HepG2 (cell line): ENCODE measurements at regions not wholly inside any gene's neighbourhood (a gene's known extent, or its start where the extent isn't known, plus 50 kb on each side); places are given as distances from the start of the nearest gene placed in this dataset.

Source experiments
- ATAC-seq: fragments of 200-7000 bp; cut with Tn5 transposase; 3 replicates; pipeline ENCODE4 v1.9.1; 2020; ENCODE audit warnings: mild to moderate bottlenecking, moderate library complexity
- BruUV-seq: library from RNA; stranded (reverse); fragments of 400-500 nt; replicated peaks from 2 replicates; lab custom pipeline; 2021; lab: Mats Ljungman, UMichigan
- CTCF ChIA-PET: fragments of 300-600 bp; formaldehyde crosslinking; extraction: SDS; loops from one replicate; lab custom pipeline; 2021; ENCODE audit warnings: low total read pairs, inconsistent platforms, low intra/inter-chr PET ratio; lab: Yijun Ruan, JAX
- POLR2A ChIA-PET: fragments of 350-600 bp; sonication (Branson Sonifier 250); formaldehyde crosslinking; loops from one replicate; lab custom pipeline; 2020; ENCODE audit warnings: antibody characterized with exemption, inconsistent platforms; lab: Yijun Ruan, JAX
- DNase-seq: peaks from one replicate; pipeline ENCODE4 v3.0.0-alpha.2; 2015; ENCODE audit warnings: low spot score
- FAIRE-seq: peaks from 3 replicates; lab custom pipeline; 2011; peaks lifted over from hg19 to GRCh38; lab: Jason Lieb, UNC
- H2AFZ ChIP-seq: one replicate; pipeline ENCODE4 v1.6.1; 2011; ENCODE audit warnings: low read length, inconsistent platforms
- H3K27ac ChIP-seq: fragments of 300-600 bp; 3 replicates; pipeline ENCODE4 v1.8.0; 2011; ENCODE audit warnings: mixed run types, mild to moderate bottlenecking, mixed read lengths, low read length, inconsistent platforms; ENCODE audit not compliant: insufficient read depth; ENCODE audit errors: extremely low read length
- H3K27me3 ChIP-seq, 2 experiments: fragments of 200-600 bp in 1 of 2; 2 replicates in 1 of 2; 3 replicates in 1 of 2; pipeline versions ENCODE4 v1.6.0 to v1.8.0; 2011; ENCODE audit warnings: low read length in 2 of 2, mild to moderate bottlenecking in 2 of 2, moderate library complexity in 2 of 2, inconsistent platforms in 1 of 2; ENCODE audit not compliant: insufficient read depth in 2 of 2, control insufficient read depth in 1 of 2
- H3K36me3 ChIP-seq, 2 experiments: fragments of 200-600 bp in 1 of 2; replicated peaks in 1 of 2; 2 replicates in 1 of 2; 3 replicates in 1 of 2; pipeline versions ENCODE4 v1.5.1 to v1.8.0; 2011; ENCODE audit warnings: low read length in 2 of 2, inconsistent platforms in 1 of 2; ENCODE audit not compliant: insufficient read depth in 2 of 2, control insufficient read depth in 1 of 2
- H3K4me1 ChIP-seq: 2 replicates; pipeline ENCODE4 v1.5.1; 2012; ENCODE audit warnings: low read length, inconsistent platforms; ENCODE audit not compliant: insufficient read depth
- H3K4me2 ChIP-seq: 2 replicates; pipeline ENCODE4 v1.6.0; 2011; ENCODE audit warnings: low read depth, low read length, inconsistent platforms
- H3K4me3 ChIP-seq, 3 experiments: fragments of 200-600 bp in 1 of 3; sonication (generic), shearing (Covaris generic) in 1 of 3; replicated peaks in 1 of 3; 2 replicates each; pipeline ENCODE4 v1.5.1; 2011 to 2016; ENCODE audit warnings: low read length in 3 of 3, inconsistent platforms in 2 of 3, low read depth in 2 of 3, mild to moderate bottlenecking in 2 of 3, control low read depth in 1 of 3, mixed read lengths in 1 of 3; ENCODE audit not compliant: insufficient read depth in 1 of 3
- H3K79me2 ChIP-seq: one replicate; pipeline ENCODE4 v1.6.1; 2011; ENCODE audit warnings: low read length, inconsistent platforms; ENCODE audit not compliant: insufficient read depth
- H3K9ac ChIP-seq: 2 replicates; pipeline ENCODE4 v1.6.0; 2011; ENCODE audit warnings: mild to moderate bottlenecking, low read depth, low read length, inconsistent platforms; ENCODE audit not compliant: insufficient read depth
- H3K9me3 ChIP-seq: 2 replicates; pipeline ENCODE4 v1.5.1; 2012; ENCODE audit warnings: mild to moderate bottlenecking, low read length
- H4K20me1 ChIP-seq: 2 replicates; pipeline ENCODE4 v1.6.0; 2011; ENCODE audit warnings: inconsistent platforms, mild to moderate bottlenecking, low read length, moderate library complexity; ENCODE audit not compliant: insufficient read depth
- CBX2 ChIP-seq, 2 experiments: fragments of 200-600 bp in 1 of 2; sonication (generic); formaldehyde crosslinking in 1 of 2; IDR thresholded peaks; 2 replicates each; pipeline versions ENCODE4 v1.7.0 to v1.8.1; 2018 to 2022; ENCODE audit warnings: low read depth in 2 of 2, low read length in 1 of 2, mild to moderate bottlenecking in 1 of 2, missing genetic modification reagents in 1 of 2
- KLF6 ChIP-seq: IDR thresholded peaks from 2 replicates; pipeline ENCODE4 v1.8.0; 2016; ENCODE audit warnings: missing biosample characterization, missing genetic modification reagents
- PAF1 ChIP-seq: IDR thresholded peaks from 2 replicates; pipeline ENCODE4 v1.6.1; 2016; ENCODE audit warnings: missing genetic modification reagents, missing compliant biosample characterization
- RAD21 ChIP-seq: fragments of 450-650 bp; formaldehyde crosslinking; IDR thresholded peaks from 2 replicates; pipeline ENCODE4 v1.5.0; 2020; ENCODE audit warnings: mild to moderate bottlenecking
- ZFP82 ChIP-seq: sonication (generic); formaldehyde crosslinking; IDR thresholded peaks from 2 replicates; pipeline ENCODE4 v1.5.1; 2020; ENCODE audit warnings: mild to moderate bottlenecking, missing genetic modification reagents, borderline replicate concordance
- ZMAT3 ChIP-seq: sonication (generic); formaldehyde crosslinking; conservative IDR thresholded peaks from 2 replicates; pipeline ENCODE4 v1.7.0; 2021; ENCODE audit warnings: missing genetic modification reagents
- WGBS: methylation state at CpG from one replicate; pipeline ENCODE4 v1.1.6; 2017; ENCODE audit warnings: low lambda C conversion rate; 5-methylcytosine and 5-hydroxymethylcytosine counted together
- in situ Hi-C: cut with HindIII; loops from 2 replicates; pipeline ENCODE4 v1.10.0; 2017; ENCODE audit warnings: low pct_unique_long_range_greater_than_20kb; ENCODE audit not compliant: extremely low pct_ligation_motif_present
- intact Hi-C: fragments of 100-400 bp; cut with micrococcal nuclease; formaldehyde crosslinking; loops from one replicate; pipeline ENCODE4 v1.10.0; 2022; ENCODE audit not compliant: unreplicated experiment
- TF ChIP-seq, protein P1 (sequence below): sonication (generic); formaldehyde crosslinking; IDR thresholded peaks from 2 replicates; pipeline ENCODE4 v1.4.0; 2020; ENCODE audit warnings: missing genetic modification reagents

DNA sequence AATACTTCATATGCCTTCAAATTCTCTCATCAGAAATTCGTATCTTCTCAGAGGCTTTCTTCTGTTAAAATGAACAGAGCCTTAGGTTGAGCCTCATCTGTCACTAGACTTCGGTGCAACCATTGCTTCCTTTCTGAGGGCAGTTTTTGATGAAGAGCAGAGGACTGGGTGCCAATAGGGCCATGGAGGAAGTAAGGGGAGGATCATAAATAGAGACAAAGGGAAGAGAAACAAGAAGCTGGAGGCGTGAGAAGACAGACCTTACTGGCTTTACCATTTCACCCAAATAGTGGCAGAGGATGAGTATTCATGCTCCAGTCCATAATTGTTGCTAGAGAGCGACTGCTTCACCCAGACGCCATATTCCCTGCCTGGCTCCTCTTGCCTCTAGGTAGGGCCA, 215.6 kb upstream of the PKDCC start:
- DNase-seq: no peak
- Histone ChIP-seq H3K27ac (no peak overlapping the region), H3K36me3 (no peaks in the 10 kb centered on the region), H2AFZ (no peak overlapping the region), H3K9me3 (no peaks in the 10 kb centered on the region), H3K79me2 (no peaks in the 10 kb centered on the region), H3K9ac (no peak overlapping the region), H3K4me2 (no peak overlapping the region), H3K4me1 (peaks cover 20% of the 10 kb centered on the region), H3K4me3 (no peak overlapping the region), H4K20me1 (no peaks in the 10 kb centered on the region), H3K27me3 (peaks cover 0 to 46% of the 10 kb centered on the region in 2 experiments; a peak in 3 of 5 replicates)
- intact Hi-C loops: no loop called here
- in situ Hi-C loops: no loop called here
- no TSS peak for BruUV-seq
- ChIA-PET POLR2A (no interaction called here), CTCF (no interaction called here)
- FAIRE-seq: no peak
- no peak for ATAC-seq
- 24% methylated on average over 5 of the region's 5 CpGs for WGBS
- TF ChIP-seq PAF1 (CRISPR knock-in tag) (no peak), ZFP82 (CRISPR knock-in tag) (no peak), KLF6 (CRISPR knock-in tag) (no peak), CBX2 (IDR thresholded peaks at IDR 0.05; ENCODE audit: low read depth, low read length) (no peak), CBX2 (CRISPR knock-in tag; IDR thresholded peaks at IDR 0.05; ENCODE audit: low read depth) (no peak), RAD21 (CRISPR knock-in tag) (no peak)
- TF ChIP-seq, protein P1, sequence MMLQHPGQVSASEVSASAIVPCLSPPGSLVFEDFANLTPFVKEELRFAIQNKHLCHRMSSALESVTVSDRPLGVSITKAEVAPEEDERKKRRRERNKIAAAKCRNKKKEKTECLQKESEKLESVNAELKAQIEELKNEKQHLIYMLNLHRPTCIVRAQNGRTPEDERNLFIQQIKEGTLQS (CRISPR knock-in tag): no peak

DNA sequence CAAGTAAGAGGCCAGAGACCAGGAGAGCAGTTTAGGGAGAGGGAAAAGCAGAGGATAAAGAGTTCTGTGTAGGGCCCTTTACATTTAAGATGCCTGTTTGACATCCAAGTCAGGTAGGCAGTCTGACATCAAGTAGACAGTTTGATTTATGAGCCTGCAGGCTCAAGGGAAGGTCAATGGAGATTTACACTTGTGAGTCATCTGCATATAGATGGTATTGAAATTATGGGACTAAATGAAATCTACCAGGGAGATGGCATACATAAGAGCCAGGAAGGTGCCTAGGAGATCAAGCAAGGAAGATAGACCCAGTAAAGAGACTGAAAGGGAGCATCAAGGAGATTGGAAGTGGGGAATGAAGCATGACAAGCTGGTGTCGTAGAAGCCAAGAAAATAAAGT, 212.4 kb upstream of the PKDCC start:
- Histone ChIP-seq H3K4me2 (no peak overlapping the region), H3K4me1 (0 out of 2 replicates have a peak, but pooled peaks cover 3% of the 10 kb centered on the region), H3K27me3 (peaks cover 0 to 24% of the 10 kb centered on the region in 2 experiments; a peak in 3 of 5 replicates), H3K9ac (no peak overlapping the region), H3K9me3 (no peaks in the 10 kb centered on the region), H2AFZ (no peak overlapping the region), H3K27ac (no peak overlapping the region), H3K79me2 (no peaks in the 10 kb centered on the region), H3K4me3 (no peak overlapping the region), H3K36me3 (no peaks in the 10 kb centered on the region), H4K20me1 (no peaks in the 10 kb centered on the region)
- BruUV-seq: no TSS peak
- no peak for DNase-seq
- FAIRE-seq: no peak
- ATAC-seq: no peak
- CTCF ChIA-PET: no interaction called here
- no peak for TF ChIP-seq ZMAT3 (CRISPR knock-in tag)
- in situ Hi-C loops (no loop called here), intact Hi-C loops (no loop called here)
- 4% methylated on average over 1 of the region's 1 CpG for WGBS
- POLR2A ChIA-PET: no interaction called here
